Natural killer cell (primary cell): ENCODE measurements at regions not wholly inside any gene's neighbourhood (a gene's known extent, or its start where the extent isn't known, plus 50 kb on each side); places are given as distances from the start of the nearest gene placed in this dataset.

Source experiments
- ATAC-seq, 3 donors: fragments of 150-1000 bp in 2 of 3; fragments of 200-7000 bp in 1 of 3; cut with Tn5 transposase; 1 replicate in 1 of 3; 2 replicates in 2 of 3; pipeline ENCODE4 v1.10.0; 2021; ENCODE audit warnings: mild to moderate bottlenecking in 2 of 3, moderate library complexity in 2 of 3
- DNase-seq, 2 donors: peaks; one replicate each; pipeline versions ENCODE4 v3.0.0 to v3.0.0-alpha.2; 2013 to 2021; ENCODE audit warnings: mixed read lengths in 1 of 2
- H3K27ac ChIP-seq: one replicate; pipeline ENCODE4 v1.5.1; 2013; ENCODE audit warnings: mild to moderate bottlenecking, low read length
- H3K27me3 ChIP-seq: one replicate; pipeline ENCODE4 v1.6.1; 2013; ENCODE audit warnings: low read length; ENCODE audit not compliant: control insufficient read depth, insufficient read depth
- H3K36me3 ChIP-seq: one replicate; pipeline ENCODE4 v1.6.1; 2013; ENCODE audit warnings: low read length; ENCODE audit not compliant: control insufficient read depth, insufficient read depth
- H3K4me1 ChIP-seq: one replicate; pipeline ENCODE4 v1.6.1; 2013; ENCODE audit warnings: low read length; ENCODE audit not compliant: control insufficient read depth, insufficient read depth
- H3K4me3 ChIP-seq: one replicate; pipeline ENCODE4 v1.5.1; 2013; ENCODE audit warnings: low read length
- H3K9me3 ChIP-seq: one replicate; pipeline ENCODE4 v1.6.1; 2013; ENCODE audit warnings: low read length; ENCODE audit not compliant: control insufficient read depth, insufficient read depth
- H3K27ac Mint-ChIP-seq, 2 donors: one replicate each; pipeline ENCODE4 v1.8.0; 2022; ENCODE audit warnings: mild to moderate bottlenecking in 2 of 2, mixed read lengths in 2 of 2, moderate library complexity in 1 of 2
- H3K27me3 Mint-ChIP-seq, 2 donors: one replicate each; pipeline ENCODE4 v1.8.0; 2022; ENCODE audit warnings: low read depth in 2 of 2, mixed read lengths in 2 of 2
- H3K36me3 Mint-ChIP-seq: one replicate; pipeline ENCODE4 v1.8.0; 2022; ENCODE audit warnings: mixed read lengths
- H3K4me1 Mint-ChIP-seq, 2 donors: one replicate each; pipeline ENCODE4 v1.8.0; 2022; ENCODE audit warnings: mixed read lengths in 2 of 2
- H3K4me3 Mint-ChIP-seq: one replicate; pipeline ENCODE4 v1.8.0; 2022; ENCODE audit warnings: mild to moderate bottlenecking, moderate library complexity, mixed read lengths
- H3K9me3 Mint-ChIP-seq, 2 donors: one replicate each; pipeline ENCODE4 v1.8.0; 2022; ENCODE audit warnings: mixed read lengths in 2 of 2
- WGBS: methylation state at CpG from one replicate; pipeline ENCODE4 v1.1.7; 2013; ENCODE audit warnings: missing lambda C conversion rate; ENCODE audit not compliant: insufficient coverage; 5-methylcytosine and 5-hydroxymethylcytosine counted together
- intact Hi-C: fragments of 100-400 bp; cut with micrococcal nuclease; formaldehyde crosslinking; loops from one replicate; pipeline ENCODE4 v1.14.2; 2022
- TF ChIP-seq, protein P1 (sequence below): fragments of 200-600 bp; IDR thresholded peaks from one replicate; pipeline ENCODE4 v1.8.0; 2022; ENCODE audit warnings: antibody characterized with exemption

DNA sequence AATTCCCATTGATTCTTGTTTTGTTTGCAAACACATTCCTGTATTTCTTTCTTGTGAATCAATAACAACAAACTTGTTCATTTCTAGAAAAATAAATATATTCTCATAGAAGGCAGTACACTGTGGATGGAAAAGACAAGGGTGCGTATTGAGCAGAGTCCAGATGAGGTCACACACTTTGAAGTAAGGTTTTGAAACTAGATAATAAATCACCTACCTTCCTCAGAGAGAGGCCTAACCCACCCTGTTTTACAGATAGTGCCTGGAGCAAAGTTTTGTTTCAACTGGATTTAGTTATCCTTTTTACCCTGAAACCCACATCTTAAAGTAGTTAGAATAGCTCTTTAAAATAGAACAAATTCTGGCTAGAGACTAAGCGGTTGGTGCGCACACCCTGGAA lies 137.1 kb upstream of the PIEZO2 start:
- Histone ChIP-seq H3K4me3 (no peak overlapping the region), H3K9me3 (no peaks in the 10 kb centered on the region), H3K36me3 (no peaks in the 10 kb centered on the region), H3K4me1 (no peaks in the 10 kb centered on the region), H3K27me3 (no peaks in the 10 kb centered on the region), H3K27ac (no peak overlapping the region)
- 89% methylated on average over 3 of the region's 3 CpGs for WGBS
- H3K27ac Mint-ChIP-seq, result no peak overlapping the region
- TF ChIP-seq, protein P1, sequence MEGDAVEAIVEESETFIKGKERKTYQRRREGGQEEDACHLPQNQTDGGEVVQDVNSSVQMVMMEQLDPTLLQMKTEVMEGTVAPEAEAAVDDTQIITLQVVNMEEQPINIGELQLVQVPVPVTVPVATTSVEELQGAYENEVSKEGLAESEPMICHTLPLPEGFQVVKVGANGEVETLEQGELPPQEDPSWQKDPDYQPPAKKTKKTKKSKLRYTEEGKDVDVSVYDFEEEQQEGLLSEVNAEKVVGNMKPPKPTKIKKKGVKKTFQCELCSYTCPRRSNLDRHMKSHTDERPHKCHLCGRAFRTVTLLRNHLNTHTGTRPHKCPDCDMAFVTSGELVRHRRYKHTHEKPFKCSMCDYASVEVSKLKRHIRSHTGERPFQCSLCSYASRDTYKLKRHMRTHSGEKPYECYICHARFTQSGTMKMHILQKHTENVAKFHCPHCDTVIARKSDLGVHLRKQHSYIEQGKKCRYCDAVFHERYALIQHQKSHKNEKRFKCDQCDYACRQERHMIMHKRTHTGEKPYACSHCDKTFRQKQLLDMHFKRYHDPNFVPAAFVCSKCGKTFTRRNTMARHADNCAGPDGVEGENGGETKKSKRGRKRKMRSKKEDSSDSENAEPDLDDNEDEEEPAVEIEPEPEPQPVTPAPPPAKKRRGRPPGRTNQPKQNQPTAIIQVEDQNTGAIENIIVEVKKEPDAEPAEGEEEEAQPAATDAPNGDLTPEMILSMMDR, result no peak
- DNase-seq (no peak), ATAC-seq (no peak)
- peaks cover 0 to 3% of the 10 kb centered on the region in 2 donors for H3K9me3 Mint-ChIP-seq
- H3K4me3 Mint-ChIP-seq, result no peak overlapping the region
- H3K4me1 Mint-ChIP-seq, result no peaks in the 10 kb centered on the region
- intact Hi-C loops, result no loop called here
- no peaks in the 10 kb centered on the region for H3K27me3 Mint-ChIP-seq
- H3K36me3 Mint-ChIP-seq, result no peaks in the 10 kb centered on the region

DNA sequence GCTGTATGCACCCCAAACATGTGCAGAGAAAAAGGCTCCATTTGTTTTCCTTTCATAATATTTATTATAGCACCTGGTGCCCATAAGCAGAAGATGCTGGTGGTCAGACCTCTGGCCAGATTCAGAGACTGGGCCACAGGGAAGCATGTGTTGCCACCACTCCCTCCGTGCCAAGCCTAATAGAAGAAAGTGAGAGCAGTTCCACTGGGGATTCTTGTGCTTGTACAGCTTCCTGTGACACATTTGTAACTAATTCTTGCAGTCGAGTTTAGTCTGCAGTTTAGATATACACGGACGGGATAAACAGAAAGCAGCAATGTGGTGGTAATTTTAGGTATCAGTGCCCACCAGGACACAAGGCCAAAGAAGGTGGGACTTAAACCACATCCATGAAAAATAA lies 135.4 kb upstream of the PIEZO2 start:
- Mint-ChIP-seq H3K27me3 (no peaks in the 10 kb centered on the region), H3K36me3 (no peaks in the 10 kb centered on the region), H3K9me3 (peaks cover 3% of the 10 kb centered on the region in 2 donors), H3K4me3 (no peak overlapping the region), H3K4me1 (no peaks in the 10 kb centered on the region), H3K27ac (no peak overlapping the region)
- intact Hi-C loops, result no loop called here
- Histone ChIP-seq H3K36me3 (no peaks in the 10 kb centered on the region), H3K9me3 (no peaks in the 10 kb centered on the region), H3K27me3 (no peaks in the 10 kb centered on the region), H3K27ac (no peak overlapping the region), H3K4me3 (no peak overlapping the region), H3K4me1 (no peaks in the 10 kb centered on the region)
- DNase-seq (no peak), ATAC-seq (no peak)
- WGBS, result 68% methylated on average over 4 of the region's 4 CpGs
- TF ChIP-seq, protein P1, result no peak

DNA sequence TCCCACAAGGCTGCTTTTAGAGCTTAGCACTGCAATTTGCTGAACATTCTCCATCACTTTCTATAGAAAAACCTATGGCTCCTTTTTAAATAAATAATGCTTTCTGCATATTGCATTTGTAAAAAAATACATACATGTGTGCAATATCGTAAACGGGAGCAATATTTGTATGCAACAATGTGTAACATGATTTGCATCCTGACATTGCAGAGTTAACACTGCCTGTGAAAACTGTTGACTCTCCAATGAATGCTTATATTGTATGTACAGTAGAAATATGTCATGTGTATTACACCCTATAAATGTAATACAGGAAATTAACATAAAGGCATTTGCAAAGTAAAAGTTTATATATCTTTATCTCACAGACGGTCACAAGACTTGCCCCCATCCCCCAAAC lies 135.0 kb upstream of the PIEZO2 start:
- no peaks in the 10 kb centered on the region for H3K36me3 Mint-ChIP-seq
- no peaks in the 10 kb centered on the region for H3K27me3 ChIP-seq
- H3K36me3 ChIP-seq, result no peaks in the 10 kb centered on the region
- DNase-seq (no peak), ATAC-seq (no peak)
- TF ChIP-seq, protein P1, result no peak
- H3K27me3 Mint-ChIP-seq, result no peaks in the 10 kb centered on the region
- H3K4me3 Mint-ChIP-seq, result no peak overlapping the region
- no peak overlapping the region for H3K4me3 ChIP-seq
- H3K27ac ChIP-seq, result no peak overlapping the region
- intact Hi-C loops, result no loop called here
- H3K27ac Mint-ChIP-seq, result no peak overlapping the region
- WGBS, result 93% methylated on average over 2 of the region's 3 CpGs
- no peaks in the 10 kb centered on the region for H3K4me1 Mint-ChIP-seq
- no peaks in the 10 kb centered on the region for H3K9me3 ChIP-seq
- no peaks in the 10 kb centered on the region for H3K4me1 ChIP-seq
- H3K9me3 Mint-ChIP-seq, result peaks cover 3 to 5% of the 10 kb centered on the region in 2 donors

DNA sequence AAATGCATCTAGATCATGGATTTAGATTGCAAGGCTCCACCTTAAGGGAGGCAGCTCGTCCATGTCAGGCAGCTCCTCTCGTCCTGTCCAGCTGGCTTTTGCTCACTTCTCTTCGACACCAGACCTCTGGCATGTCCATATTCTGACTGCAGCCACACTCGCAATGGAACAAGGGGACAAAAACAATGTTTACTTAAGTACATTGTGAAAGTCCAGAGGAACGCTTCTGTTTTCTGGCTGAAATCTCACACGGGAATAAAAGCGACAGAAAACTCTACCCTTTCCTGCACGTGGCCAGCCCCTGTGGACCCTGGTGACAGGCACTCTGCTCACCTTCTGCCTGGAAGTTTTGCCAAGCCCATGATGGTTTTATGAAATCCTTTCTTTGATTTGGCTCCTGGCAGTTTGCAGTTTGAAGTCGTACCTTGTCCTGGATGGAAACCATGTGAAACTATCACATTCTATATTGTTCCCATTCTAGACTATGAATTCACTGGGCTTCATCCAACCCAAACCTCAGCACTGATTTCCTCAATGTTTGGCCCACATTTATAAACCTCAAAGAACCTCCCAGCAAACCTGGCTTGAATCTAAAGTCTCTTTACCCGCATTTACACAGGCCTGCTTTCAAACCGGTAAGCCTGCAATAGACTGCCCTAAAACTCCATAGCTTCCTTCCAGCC lies 134.3 kb upstream of the PIEZO2 start:
- Histone ChIP-seq H3K27ac (no peak overlapping the region), H3K4me1 (no peaks in the 10 kb centered on the region), H3K27me3 (no peaks in the 10 kb centered on the region), H3K4me3 (no peak overlapping the region), H3K36me3 (no peaks in the 10 kb centered on the region), H3K9me3 (no peaks in the 10 kb centered on the region)
- 90% methylated on average over 11 of the region's 11 CpGs for WGBS
- Mint-ChIP-seq H3K27ac (no peak overlapping the region), H3K9me3 (peaks cover 3 to 5% of the 10 kb centered on the region in 2 donors), H3K27me3 (no peaks in the 10 kb centered on the region), H3K4me1 (no peaks in the 10 kb centered on the region), H3K36me3 (no peaks in the 10 kb centered on the region), H3K4me3 (no peak overlapping the region)
- DNase-seq (no peak), ATAC-seq (no peak)
- intact Hi-C loops, result no loop called here
- TF ChIP-seq, protein P1, result no peak
